ENCODE measurements at regions not wholly inside any gene's neighbourhood (a gene's known extent, or its start where the extent isn't known, plus 50 kb on each side); places are given as distances from the start of the nearest gene placed in this dataset.

GRCh38 chr18:50506362-50506761, 53.5 kb upstream of the MAPK4 start:
- TF ChIP-seq CEBPB (IDR thresholded peaks at IDR 0.05; ENCODE audit: low read depth), result no peak
- no peak for TF ChIP-seq CTCF (IDR thresholded peaks at IDR 0.05 in 2 of 3, conservative IDR thresholded peaks at IDR 0.05 in 1 of 3; ENCODE audit: borderline replicate concordance in 1 of 3, insufficient read depth in 1 of 3, low read depth in 2 of 3, low read length in 2 of 3)
- no peak for TF ChIP-seq ELF1 (IDR thresholded peaks at IDR 0.05; ENCODE audit: borderline replicate concordance, low read depth)
- no peak for TF ChIP-seq JUND (IDR thresholded peaks at IDR 0.05)
- no peak for TF ChIP-seq POLR2A (IDR thresholded peaks at IDR 0.05; ENCODE audit: borderline replicate concordance, extremely low read depth, insufficient read depth, insufficient read length)
- no peak for TF ChIP-seq RAD21 (IDR thresholded peaks at IDR 0.05; ENCODE audit: low read depth)
- TF ChIP-seq EZH2phosphoT487 (IDR thresholded peaks at IDR 0.05; ENCODE audit: borderline replicate concordance), result no peak
- no peak for TF ChIP-seq EZH2 (IDR thresholded peaks at IDR 0.05)
- TF ChIP-seq REST (IDR thresholded peaks at IDR 0.05; ENCODE audit: low read depth), result no peak
- no peak for TF ChIP-seq EGR1 (IDR thresholded peaks at IDR 0.05; ENCODE audit: low read depth)
- no peak for TF ChIP-seq MAX (IDR thresholded peaks at IDR 0.05)
